ENCODE measurements at regions not wholly inside any gene's neighbourhood (a gene's known extent, or its start where the extent isn't known, plus 50 kb on each side); places are given as distances from the start of the nearest gene placed in this dataset.

- H3K27ac ChIP-seq (ENCODE audit: low read depth, low read length) = no peak overlapping the region
- H3K36me3 ChIP-seq (ENCODE audit: low read length) = no peaks in the 10 kb centered on the region
- H4K20me1 ChIP-seq (ENCODE audit: low read depth, low read length) = no peaks in the 10 kb centered on the region
- H3K9ac ChIP-seq (ENCODE audit: low read length) = no peak overlapping the region
- no peak overlapping the region for H2AFZ ChIP-seq (ENCODE audit: low read depth, low read length, severe bottlenecking)
- H3K9me2 ChIP-seq (replicated peaks; ENCODE audit: insufficient read depth, low read length) = no peaks in the 10 kb centered on the region
- no peaks in the 10 kb centered on the region for H3K27me3 ChIP-seq (ENCODE audit: low read length)
- H3F3A ChIP-seq (ENCODE audit: insufficient read depth) = no peaks in the 10 kb centered on the region
- no peaks in the 10 kb centered on the region for H3K9me3 ChIP-seq (ENCODE audit: insufficient read depth, low read length)
- H3K4me3 ChIP-seq (ENCODE audit: insufficient read depth, low read length, poor library complexity, severe bottlenecking) = no peak overlapping the region
- TF ChIP-seq CTCF (IDR thresholded peaks at IDR 0.05; ENCODE audit: insufficient read depth, low read length, poor library complexity, severe bottlenecking) (no peak), EZH2phosphoT487 (conservative IDR thresholded peaks at IDR 0.05; ENCODE audit: low read length) (no peak)
- no peak overlapping the region for H3K4me2 ChIP-seq (ENCODE audit: low read depth, low read length, poor library complexity, severe bottlenecking)
- H3K79me2 ChIP-seq (ENCODE audit: insufficient read depth, low read length) = no peaks in the 10 kb centered on the region
Measured at GRCh38 chr12:38977132-38977531, 71.7 kb upstream of the CPNE8 start.

DNA sequence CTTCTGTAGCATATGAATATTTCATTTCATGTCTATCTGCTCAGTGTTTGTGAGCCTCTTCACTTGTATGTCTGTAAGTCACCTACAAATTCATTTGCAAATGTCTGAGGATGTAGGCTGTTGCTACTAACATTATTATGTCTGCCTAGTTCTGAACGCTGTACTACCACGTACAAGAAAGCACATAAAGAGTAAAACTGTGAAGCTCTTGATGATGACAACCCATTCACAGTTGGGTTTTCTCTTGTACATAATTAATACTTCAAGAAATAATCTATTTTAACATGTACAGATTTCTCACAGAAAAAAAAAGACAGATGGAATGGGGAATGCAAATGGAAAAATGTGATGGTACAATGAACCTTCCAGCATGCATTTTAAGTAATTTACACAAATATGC is 64.3 kb upstream of the CPNE8 start:
- Histone ChIP-seq H3K9ac (ENCODE audit: low read length) (no peak overlapping the region), H3K9me3 (ENCODE audit: insufficient read depth, low read length) (no peaks in the 10 kb centered on the region), H3K4me3 (ENCODE audit: insufficient read depth, low read length, poor library complexity, severe bottlenecking) (no peak overlapping the region), H3K79me2 (ENCODE audit: insufficient read depth, low read length) (no peaks in the 10 kb centered on the region), H3K36me3 (ENCODE audit: low read length) (no peaks in the 10 kb centered on the region), H4K20me1 (ENCODE audit: low read depth, low read length) (no peaks in the 10 kb centered on the region), H3K27me3 (ENCODE audit: low read length) (no peaks in the 10 kb centered on the region), H3K9me2 (replicated peaks; ENCODE audit: insufficient read depth, low read length) (no peaks in the 10 kb centered on the region), H3K4me2 (ENCODE audit: low read depth, low read length, poor library complexity, severe bottlenecking) (no peak overlapping the region), H3F3A (ENCODE audit: insufficient read depth) (no peaks in the 10 kb centered on the region), H2AFZ (ENCODE audit: low read depth, low read length, severe bottlenecking) (no peak overlapping the region), H3K27ac (ENCODE audit: low read depth, low read length) (no peak overlapping the region)
- no peak for TF ChIP-seq CTCF (IDR thresholded peaks at IDR 0.05; ENCODE audit: insufficient read depth, low read length, poor library complexity, severe bottlenecking)
- no peak for TF ChIP-seq EZH2phosphoT487 (conservative IDR thresholded peaks at IDR 0.05; ENCODE audit: low read length)

- H3K9ac ChIP-seq (ENCODE audit: low read length) = no peak overlapping the region
- no peaks in the 10 kb centered on the region for H4K20me1 ChIP-seq (ENCODE audit: low read depth, low read length)
- no peak overlapping the region for H3K4me3 ChIP-seq (ENCODE audit: insufficient read depth, low read length, poor library complexity, severe bottlenecking)
- no peaks in the 10 kb centered on the region for H3F3A ChIP-seq (ENCODE audit: insufficient read depth)
- no peaks in the 10 kb centered on the region for H3K9me2 ChIP-seq (replicated peaks; ENCODE audit: insufficient read depth, low read length)
- H3K27me3 ChIP-seq (ENCODE audit: low read length) = no peaks in the 10 kb centered on the region
- no peak overlapping the region for H3K27ac ChIP-seq (ENCODE audit: low read depth, low read length)
- no peak overlapping the region for H3K4me2 ChIP-seq (ENCODE audit: low read depth, low read length, poor library complexity, severe bottlenecking)
- H2AFZ ChIP-seq (ENCODE audit: low read depth, low read length, severe bottlenecking) = no peak overlapping the region
- TF ChIP-seq EZH2phosphoT487 (conservative IDR thresholded peaks at IDR 0.05; ENCODE audit: low read length) (no peak), CTCF (IDR thresholded peaks at IDR 0.05; ENCODE audit: insufficient read depth, low read length, poor library complexity, severe bottlenecking) (no peak)
- H3K9me3 ChIP-seq (ENCODE audit: insufficient read depth, low read length) = no peaks in the 10 kb centered on the region; the same call in 1 of the 2 replicates
- no peaks in the 10 kb centered on the region for H3K79me2 ChIP-seq (ENCODE audit: insufficient read depth, low read length)
- H3K36me3 ChIP-seq (ENCODE audit: low read length) = no peaks in the 10 kb centered on the region
Measured at GRCh38 chr12:38961683-38962082, 56.3 kb upstream of the CPNE8 start.

Measured in SU-DHL-6 (cell line).